GM12878 (cell line): ENCODE measurements at regions not wholly inside any gene's neighbourhood (a gene's known extent, or its start where the extent isn't known, plus 50 kb on each side); places are given as distances from the start of the nearest gene placed in this dataset.

Source experiments
- ATAC-seq: fragments of 200-7000 bp; cut with Tn5 transposase; 3 replicates; pipeline ENCODE4 v1.9.1; 2020; ENCODE audit warnings: mild to moderate bottlenecking, moderate library complexity
- BruUV-seq: library from RNA; stranded (reverse); fragments of 400-500 nt; replicated peaks from 2 replicates; lab custom pipeline; 2021; lab: Mats Ljungman, UMichigan
- CTCF ChIA-PET: fragments of 300-600 bp; sonication (Branson Sonifier 250); formaldehyde crosslinking; extraction: SDS; loops from one replicate; lab custom pipeline; 2021; ENCODE audit warnings: inconsistent platforms; lab: Yijun Ruan, JAX
- POLR2A ChIA-PET: fragments of 350-600 bp; formaldehyde crosslinking; extraction: SDS; loops from one replicate; lab custom pipeline; 2021; ENCODE audit warnings: inconsistent platforms; lab: Charles Lee
- RAD21 ChIA-PET: fragments of 300-600 bp; sonication (Branson Sonifier 250); formaldehyde crosslinking; loops from one replicate; lab custom pipeline; 2023; ENCODE audit warnings: antibody characterized with exemption; ENCODE audit not compliant: unreplicated experiment; lab: Charles Lee
- SMC1A ChIA-PET: fragments of 300-600 bp; sonication (Branson Sonifier 250); formaldehyde crosslinking; loops from one replicate; lab custom pipeline; 2023; ENCODE audit not compliant: unreplicated experiment, uncharacterized antibody; lab: Charles Lee
- DNase-seq: peaks from one replicate; pipeline ENCODE4 v3.0.0-alpha.2; 2011; ENCODE audit warnings: low read depth, low spot score
- FAIRE-seq: peaks from 3 replicates; lab custom pipeline; 2011; peaks lifted over from hg19 to GRCh38; lab: Jason Lieb, UNC
- H2AFZ ChIP-seq: 2 replicates; pipeline ENCODE4 v1.6.0; 2011; ENCODE audit warnings: low read depth, low read length, control low read depth; ENCODE audit not compliant: control insufficient read depth
- H3K27ac ChIP-seq: 2 replicates; pipeline ENCODE4 v1.5.1; 2011; ENCODE audit warnings: control low read depth; ENCODE audit not compliant: control insufficient read depth, insufficient read depth
- H3K27me3 ChIP-seq, 2 experiments: replicated peaks in 1 of 2; 2 replicates each; pipeline versions ENCODE4 v1.6.0 to v1.6.1; 2011; ENCODE audit warnings: low read length in 1 of 2; ENCODE audit not compliant: control insufficient read depth in 2 of 2, insufficient read depth in 2 of 2
- H3K36me3 ChIP-seq, 2 experiments: 2 replicates each; pipeline ENCODE4 v1.5.1; 2011; ENCODE audit warnings: low read length in 1 of 2; ENCODE audit not compliant: control insufficient read depth in 2 of 2, insufficient read depth in 2 of 2
- H3K4me1 ChIP-seq: 2 replicates; pipeline ENCODE4 v1.6.1; 2011; ENCODE audit warnings: mild to moderate bottlenecking, low read length, moderate library complexity, mixed read lengths; ENCODE audit not compliant: control insufficient read depth, insufficient read depth
- H3K4me2 ChIP-seq: 2 replicates; pipeline ENCODE4 v1.6.0; 2011; ENCODE audit warnings: control low read depth; ENCODE audit not compliant: control insufficient read depth, insufficient read depth
- H3K4me3 ChIP-seq: fragments of 200-600 bp; sonication (generic); 2 replicates; pipeline ENCODE4 v1.5.1; 2016
- H3K79me2 ChIP-seq: 2 replicates; pipeline ENCODE4 v1.6.0; 2011; ENCODE audit warnings: low read length; ENCODE audit not compliant: control insufficient read depth, insufficient read depth
- H3K9ac ChIP-seq: 2 replicates; pipeline ENCODE4 v1.8.0; 2011; ENCODE audit warnings: low read length, control low read depth, mixed read lengths; ENCODE audit not compliant: control insufficient read depth, insufficient read depth
- H3K9me3 ChIP-seq: replicated peaks from 3 replicates; pipeline ENCODE4 v1.5.1; 2011; ENCODE audit warnings: mild to moderate bottlenecking, low read length; ENCODE audit not compliant: control insufficient read depth, insufficient read depth
- H4K20me1 ChIP-seq: 2 replicates; pipeline ENCODE4 v1.6.0; 2011; ENCODE audit not compliant: control insufficient read depth, insufficient read depth
- CREM ChIP-seq: IDR thresholded peaks from 2 replicates; pipeline ENCODE4 v1.6.1; 2014; ENCODE audit warnings: antibody characterized with exemption, low read depth
- GABPA ChIP-seq: IDR thresholded peaks from 2 replicates; pipeline ENCODE4 v1.6.1; 2014; ENCODE audit warnings: antibody characterized with exemption, low read depth, mild to moderate bottlenecking, inconsistent platforms
- KAT2A ChIP-seq: conservative IDR thresholded peaks from 2 replicates; pipeline ENCODE4 v1.6.1; 2011; ENCODE audit warnings: low read depth, low read length; ENCODE audit not compliant: control insufficient read depth
- MAX ChIP-seq: IDR thresholded peaks from 2 replicates; pipeline ENCODE4 v1.6.1; 2012; ENCODE audit warnings: low read depth, low read length, improper control_type of control experiment
- NR2C1 ChIP-seq: fragments of 450-650 bp; IDR thresholded peaks from 2 replicates; pipeline ENCODE4 v1.6.1; 2017; ENCODE audit warnings: antibody characterized with exemption, mild to moderate bottlenecking, moderate library complexity
- NR2F1 ChIP-seq: fragments of 450-650 bp; conservative IDR thresholded peaks from 2 replicates; pipeline ENCODE4 v1.6.1; 2017; ENCODE audit warnings: mild to moderate bottlenecking
- RB1 ChIP-seq: fragments of 450-650 bp; formaldehyde crosslinking; IDR thresholded peaks from 2 replicates; pipeline ENCODE4 v1.6.1; 2017; ENCODE audit warnings: mild to moderate bottlenecking, borderline replicate concordance
- SMAD5 ChIP-seq: IDR thresholded peaks from 2 replicates; pipeline ENCODE4 v1.6.1; 2016; ENCODE audit warnings: antibody characterized with exemption, low read depth
- SPI1 ChIP-seq: IDR thresholded peaks from 2 replicates; pipeline ENCODE4 v1.6.1; 2011; ENCODE audit warnings: low read depth, mild to moderate bottlenecking, low read length, moderate library complexity, borderline replicate concordance; ENCODE audit not compliant: insufficient read depth
- SRF ChIP-seq, 2 experiments: IDR thresholded peaks; 2 replicates each; pipeline ENCODE4 v1.6.1; 2011; ENCODE audit warnings: low read depth in 2 of 2, low read length in 2 of 2, mild to moderate bottlenecking in 1 of 2, moderate library complexity in 1 of 2
- WGBS: methylation state at CpG from one replicate; pipeline ENCODE4 v1.1.6; 2016; ENCODE audit warnings: low lambda C conversion rate; ENCODE audit not compliant: insufficient replicate concordance, insufficient coverage; ENCODE audit errors: missing lambda C conversion rate; 5-methylcytosine and 5-hydroxymethylcytosine counted together
- in situ Hi-C: fragments of 300-500 bp; cut with MboI; formaldehyde crosslinking; loops from 9 replicates; pipeline ENCODE4 v1.14.3; 2018; ENCODE audit warnings: mixed read lengths
- intact Hi-C: fragments of 100-400 bp; cut with micrococcal nuclease; formaldehyde crosslinking; loops from one replicate; pipeline ENCODE4 v1.14.2; 2022; ENCODE audit not compliant: unreplicated experiment
- TF ChIP-seq, protein P1 (sequence below): fragments of 450-650 bp; formaldehyde crosslinking; IDR thresholded peaks from 2 replicates; pipeline ENCODE4 v1.4.0; 2022; ENCODE audit warnings: mild to moderate bottlenecking, moderate library complexity
- TF ChIP-seq, protein P2 (sequence below): fragments of 450-650 bp; IDR thresholded peaks from 2 replicates; pipeline ENCODE4 v1.6.1; 2017; ENCODE audit warnings: mild to moderate bottlenecking, low read depth, inconsistent platforms; ENCODE audit not compliant: poor library complexity, severe bottlenecking

- no peaks in the 10 kb centered on the region for H3K27me3 ChIP-seq
- no peak overlapping the region for H3K9ac ChIP-seq
- no TSS peak for BruUV-seq
- 36% methylated on average over 15 of the region's 15 CpGs for WGBS
- ChIA-PET POLR2A (no interaction called here), CTCF (no interaction called here), SMC1A (no interaction called here), RAD21 (no interaction called here)
- no peaks in the 10 kb centered on the region; the same call in 2 of the 3 replicates for H3K9me3 ChIP-seq
- no peak overlapping the region for H2AFZ ChIP-seq
- H3K27ac ChIP-seq = no peak overlapping the region
- H3K4me3 ChIP-seq = no peak overlapping the region
- no peak overlapping the region for H3K4me2 ChIP-seq
- no peak for DNase-seq
- no peaks in the 10 kb centered on the region for H3K79me2 ChIP-seq
- intact Hi-C loops = no loop called here
- in situ Hi-C loops = no loop called here
- H3K4me1 ChIP-seq = no peaks in the 10 kb centered on the region
- no peak for ATAC-seq
- H3K36me3 ChIP-seq = no peaks in the 10 kb centered on the region
- FAIRE-seq = no peak
- no peaks in the 10 kb centered on the region for H4K20me1 ChIP-seq
- TF ChIP-seq SMAD5 (no peak), SRF (IDR thresholded peaks at IDR 0.05; ENCODE audit: low read depth in 2 of 2, low read length in 2 of 2) (no peak), RB1 (no peak)
Observed at GRCh38 chr13:112170823-112171569, 104.0 kb downstream of the SOX1 start.

DNA sequence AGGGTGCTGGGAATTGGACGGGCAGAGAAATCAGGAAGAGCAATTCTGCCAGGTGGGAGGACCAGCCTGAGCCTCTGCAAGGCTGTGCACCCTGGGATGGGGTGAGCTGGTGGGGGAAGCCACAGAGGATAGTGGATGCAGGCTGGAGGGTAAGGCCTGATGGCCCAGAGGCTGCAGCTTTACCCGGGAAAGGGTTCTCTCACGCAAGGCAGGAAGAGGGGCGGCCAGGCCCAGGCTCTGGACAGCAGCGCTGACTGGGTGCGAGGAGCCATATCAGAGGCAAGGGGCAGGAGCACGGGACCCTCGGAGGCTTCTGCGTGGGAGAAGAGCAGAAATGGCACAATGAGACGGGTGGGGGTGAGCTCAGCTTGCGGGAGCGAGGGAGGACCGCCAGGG lies 104.6 kb downstream of the SOX1 start:
- RAD21 ChIA-PET = no interaction called here
- FAIRE-seq = no peak
- Histone ChIP-seq H3K4me3 (no peak overlapping the region), H3K9ac (no peak overlapping the region), H3K4me2 (no peak overlapping the region), H3K4me1 (no peaks in the 10 kb centered on the region), H4K20me1 (no peaks in the 10 kb centered on the region), H3K27ac (no peak overlapping the region), H2AFZ (no peak overlapping the region), H3K36me3 (no peaks in the 10 kb centered on the region), H3K9me3 (no peaks in the 10 kb centered on the region; the same call in 2 of the 3 replicates), H3K27me3 (no peaks in the 10 kb centered on the region), H3K79me2 (no peaks in the 10 kb centered on the region)
- SMC1A ChIA-PET = no interaction called here
- BruUV-seq = no TSS peak
- POLR2A ChIA-PET = no interaction called here
- no peak for DNase-seq
- intact Hi-C loops (no loop called here), in situ Hi-C loops (no loop called here)
- ATAC-seq = no peak
- WGBS = 50% methylated on average over 13 of the region's 13 CpGs
- CTCF ChIA-PET = no interaction called here
- no peak for TF ChIP-seq NR2F1
- no peak for TF ChIP-seq GABPA
- TF ChIP-seq MAX = no peak
- TF ChIP-seq CREM = no peak
- TF ChIP-seq KAT2A = no peak
- TF ChIP-seq NR2C1 = no peak
- TF ChIP-seq, protein P1, sequence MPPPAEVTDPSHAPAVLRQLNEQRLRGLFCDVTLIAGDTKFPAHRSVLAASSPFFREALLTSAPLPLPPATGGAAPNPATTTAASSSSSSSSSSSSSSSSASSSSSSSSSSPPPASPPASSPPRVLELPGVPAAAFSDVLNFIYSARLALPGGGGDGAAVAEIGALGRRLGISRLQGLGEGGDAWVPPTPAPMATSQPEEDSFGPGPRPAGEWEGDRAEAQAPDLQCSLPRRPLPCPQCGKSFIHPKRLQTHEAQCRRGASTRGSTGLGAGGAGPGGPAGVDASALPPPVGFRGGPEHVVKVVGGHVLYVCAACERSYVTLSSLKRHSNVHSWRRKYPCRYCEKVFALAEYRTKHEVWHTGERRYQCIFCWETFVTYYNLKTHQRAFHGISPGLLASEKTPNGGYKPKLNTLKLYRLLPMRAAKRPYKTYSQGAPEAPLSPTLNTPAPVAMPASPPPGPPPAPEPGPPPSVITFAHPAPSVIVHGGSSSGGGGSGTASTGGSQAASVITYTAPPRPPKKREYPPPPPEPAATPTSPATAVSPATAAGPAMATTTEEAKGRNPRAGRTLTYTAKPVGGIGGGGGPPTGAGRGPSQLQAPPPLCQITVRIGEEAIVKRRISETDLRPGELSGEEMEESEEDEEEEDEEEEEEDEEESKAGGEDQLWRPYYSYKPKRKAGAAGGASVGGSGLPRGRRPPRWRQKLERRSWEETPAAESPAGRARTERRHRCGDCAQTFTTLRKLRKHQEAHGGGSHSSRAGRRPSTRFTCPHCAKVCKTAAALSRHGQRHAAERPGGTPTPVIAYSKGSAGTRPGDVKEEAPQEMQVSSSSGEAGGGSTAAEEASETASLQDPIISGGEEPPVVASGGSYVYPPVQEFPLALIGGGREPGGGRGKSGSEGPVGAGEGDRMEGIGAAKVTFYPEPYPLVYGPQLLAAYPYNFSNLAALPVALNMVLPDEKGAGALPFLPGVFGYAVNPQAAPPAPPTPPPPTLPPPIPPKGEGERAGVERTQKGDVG (CRISPR knock-in tag) = no peak
- TF ChIP-seq SPI1 = no peak
- TF ChIP-seq, protein P2, sequence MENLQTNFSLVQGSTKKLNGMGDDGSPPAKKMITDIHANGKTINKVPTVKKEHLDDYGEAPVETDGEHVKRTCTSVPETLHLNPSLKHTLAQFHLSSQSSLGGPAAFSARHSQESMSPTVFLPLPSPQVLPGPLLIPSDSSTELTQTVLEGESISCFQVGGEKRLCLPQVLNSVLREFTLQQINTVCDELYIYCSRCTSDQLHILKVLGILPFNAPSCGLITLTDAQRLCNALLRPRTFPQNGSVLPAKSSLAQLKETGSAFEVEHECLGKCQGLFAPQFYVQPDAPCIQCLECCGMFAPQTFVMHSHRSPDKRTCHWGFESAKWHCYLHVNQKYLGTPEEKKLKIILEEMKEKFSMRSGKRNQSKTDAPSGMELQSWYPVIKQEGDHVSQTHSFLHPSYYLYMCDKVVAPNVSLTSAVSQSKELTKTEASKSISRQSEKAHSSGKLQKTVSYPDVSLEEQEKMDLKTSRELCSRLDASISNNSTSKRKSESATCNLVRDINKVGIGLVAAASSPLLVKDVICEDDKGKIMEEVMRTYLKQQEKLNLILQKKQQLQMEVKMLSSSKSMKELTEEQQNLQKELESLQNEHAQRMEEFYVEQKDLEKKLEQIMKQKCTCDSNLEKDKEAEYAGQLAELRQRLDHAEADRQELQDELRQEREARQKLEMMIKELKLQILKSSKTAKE = no peak
